B cell (primary cell): ENCODE measurements at regions not wholly inside any gene's neighbourhood (a gene's known extent, or its start where the extent isn't known, plus 50 kb on each side); places are given as distances from the start of the nearest gene placed in this dataset.

ENCODE experiments used
- CTCF ChIP-seq: fragments of 200-600 bp; IDR thresholded peaks from one replicate; pipeline ENCODE4 v1.8.0; 2022; ENCODE audit warnings: antibody characterized with exemption, mild to moderate bottlenecking
- EZH2 ChIP-seq: IDR thresholded peaks from 2 replicates; pipeline ENCODE4 v1.6.1; 2012; ENCODE audit warnings: borderline replicate concordance, low read depth, mild to moderate bottlenecking, moderate library complexity, low read length; ENCODE audit not compliant: insufficient read depth, poor library complexity, severe bottlenecking

- TF ChIP-seq CTCF = no peak
- TF ChIP-seq EZH2 = no peak
These were observed 934.6 kb upstream of the FAM98A start for GRCh38 chr2:34533585-34534183.
